ENCODE measurements at regions not wholly inside any gene's neighbourhood (a gene's known extent, or its start where the extent isn't known, plus 50 kb on each side); places are given as distances from the start of the nearest gene placed in this dataset.

- TF ChIP-seq EZH2 (IDR thresholded peaks at IDR 0.05; ENCODE audit: insufficient read depth, poor library complexity, severe bottlenecking) (no peak), EZH2phosphoT487 (IDR thresholded peaks at IDR 0.05; ENCODE audit: insufficient read depth, low read depth) (no peak)
Observed at GRCh38 chr3:191728186-191728585, 267.2 kb downstream of the PYDC2 start.

All from GM23248 (cell line).